ENCODE measurements at regions not wholly inside any gene's neighbourhood (a gene's known extent, or its start where the extent isn't known, plus 50 kb on each side); places are given as distances from the start of the nearest gene placed in this dataset.
A peak's percentile ranks its signal among the peaks of the same experiment; 100 is the strongest.

DNA sequence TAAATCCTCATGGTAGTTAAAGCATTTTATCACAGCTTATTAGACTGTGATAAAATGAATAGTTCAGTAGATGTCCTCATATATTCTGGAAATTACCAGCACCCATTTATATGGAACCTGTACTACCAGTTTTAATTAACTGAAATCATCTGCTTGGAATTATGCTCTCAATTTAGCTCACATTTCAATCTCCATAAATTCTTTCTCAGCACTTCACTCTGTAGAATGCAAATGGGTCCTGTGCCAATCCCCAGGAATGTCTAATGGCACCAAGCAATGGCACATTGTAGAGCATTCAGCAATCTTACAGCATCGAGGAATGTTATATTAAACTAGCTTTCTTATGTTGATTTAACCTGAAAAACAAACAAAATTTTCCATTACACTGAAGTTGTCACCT is 355.1 kb downstream of the PDHA2 start:
- Histone ChIP-seq H3K4me3 (ENCODE audit: low read length in 2 of 2) (no peak overlapping the region), H2AK5ac (ENCODE audit: low read depth, low read length) (no peak overlapping the region), H3K4me1 (ENCODE audit: control insufficient read depth in 2 of 2, insufficient read depth in 1 of 2, low read depth in 1 of 2, low read length in 2 of 2) (peaks cover 0 to 3% of the 10 kb centered on the region in 2 donors), H2BK12ac (ENCODE audit: low read length) (no peak overlapping the region), H3K18ac (ENCODE audit: low read length) (no peak overlapping the region), H3K79me1 (ENCODE audit: low read depth, low read length) (no peaks in the 10 kb centered on the region), H2BK120ac (ENCODE audit: low read depth, low read length) (no peak overlapping the region), H4K8ac (ENCODE audit: low read depth, low read length) (no peak overlapping the region), H3K36me3 (replicated peaks in 1 of 2; ENCODE audit: control insufficient read depth in 2 of 2, insufficient read depth in 2 of 2, low read length in 2 of 2) (no peaks in the 10 kb centered on the region), H3K23ac (ENCODE audit: low read depth, low read length, poor library complexity) (no peak overlapping the region), H3K27ac (replicated peaks; ENCODE audit: low read length) (no peak overlapping the region), H2AFZ (ENCODE audit: low read length) (no peak overlapping the region), H4K91ac (ENCODE audit: low read depth, low read length, poor library complexity) (no peak overlapping the region), H3K4me2 (ENCODE audit: insufficient read depth, low read length, poor library complexity, severe bottlenecking) (no peak overlapping the region), H3K9me3 (replicated peaks in 1 of 2; ENCODE audit: control insufficient read depth in 2 of 2, insufficient read depth in 1 of 2, low read depth in 1 of 2, low read length in 2 of 2) (no peaks in the 10 kb centered on the region), H3K14ac (ENCODE audit: low read length) (no peak overlapping the region), H2BK15ac (ENCODE audit: low read length) (no peak overlapping the region), H2BK5ac (ENCODE audit: low read length) (no peak overlapping the region), H3K9ac (ENCODE audit: low read depth, low read length, poor library complexity) (no peak overlapping the region), H3K4ac (ENCODE audit: low read length) (no peak overlapping the region), H3K27me3 (ENCODE audit: control insufficient read depth in 3 of 3, insufficient read depth in 3 of 3, low read depth in 1 of 3, low read length in 3 of 3) (no peaks in the 10 kb centered on the region)
- no CpG with 5 or more reads among the region's 1 CpG for WGBS, 2 donors (ENCODE audit: extremely low coverage in 2 of 2, insufficient read length in 2 of 2, insufficient replicate concordance in 1 of 2)
- DNase-seq (ENCODE audit: low spot score), result no peak

GRCh38 chr4:96205143-96205936 is 365.4 kb downstream of the PDHA2 start:
- no CpG with 5 or more reads among the region's 5 CpGs for WGBS, 2 donors (ENCODE audit: extremely low coverage in 2 of 2, insufficient read length in 2 of 2, insufficient replicate concordance in 1 of 2)
- Histone ChIP-seq H3K4me3 (ENCODE audit: low read length in 2 of 2) (no peak overlapping the region), H3K27ac (replicated peaks; ENCODE audit: low read length) (no peak overlapping the region), H3K9ac (ENCODE audit: low read depth, low read length, poor library complexity) (no peak overlapping the region), H2BK5ac (ENCODE audit: low read length) (no peak overlapping the region), H4K91ac (ENCODE audit: low read depth, low read length, poor library complexity) (no peak overlapping the region), H3K36me3 (replicated peaks in 1 of 2; ENCODE audit: control insufficient read depth in 2 of 2, insufficient read depth in 2 of 2, low read length in 2 of 2) (no peaks in the 10 kb centered on the region), H3K79me1 (ENCODE audit: low read depth, low read length) (no peaks in the 10 kb centered on the region), H3K4me1 (ENCODE audit: control insufficient read depth in 2 of 2, insufficient read depth in 1 of 2, low read depth in 1 of 2, low read length in 2 of 2) (peaks cover 0 to 2% of the 10 kb centered on the region in 2 donors), H3K23ac (ENCODE audit: low read depth, low read length, poor library complexity) (no peak overlapping the region), H4K8ac (ENCODE audit: low read depth, low read length) (no peak overlapping the region), H3K18ac (ENCODE audit: low read length) (no peak overlapping the region), H3K4me2 (ENCODE audit: insufficient read depth, low read length, poor library complexity, severe bottlenecking) (no peak overlapping the region), H2BK120ac (ENCODE audit: low read depth, low read length) (no peak overlapping the region), H2BK12ac (ENCODE audit: low read length) (no peak overlapping the region), H3K27me3 (ENCODE audit: control insufficient read depth in 3 of 3, insufficient read depth in 3 of 3, low read depth in 1 of 3, low read length in 3 of 3) (no peaks in the 10 kb centered on the region), H3K9me3 (replicated peaks in 1 of 2; ENCODE audit: control insufficient read depth in 2 of 2, insufficient read depth in 1 of 2, low read depth in 1 of 2, low read length in 2 of 2) (no peaks in the 10 kb centered on the region), H3K14ac (ENCODE audit: low read length) (no peak overlapping the region), H3K4ac (ENCODE audit: low read length) (no peak overlapping the region), H2BK15ac (ENCODE audit: low read length) (no peak overlapping the region), H2AFZ (ENCODE audit: low read length) (no peak overlapping the region), H2AK5ac (ENCODE audit: low read depth, low read length) (no peak overlapping the region)
- no peak for DNase-seq (ENCODE audit: low spot score)

- no peaks in the 10 kb centered on the region for H3K79me1 ChIP-seq (ENCODE audit: low read depth, low read length)
- H3K27ac ChIP-seq (replicated peaks; ENCODE audit: low read length), result no peak overlapping the region
- H3K27me3 ChIP-seq (ENCODE audit: control insufficient read depth in 3 of 3, insufficient read depth in 3 of 3, low read depth in 1 of 3, low read length in 3 of 3), result no peaks in the 10 kb centered on the region
- H2AK5ac ChIP-seq (ENCODE audit: low read depth, low read length), result no peak overlapping the region
- H2BK5ac ChIP-seq (ENCODE audit: low read length), result no peak overlapping the region
- no peak for DNase-seq (ENCODE audit: low spot score)
- H3K14ac ChIP-seq (ENCODE audit: low read length), result no peak overlapping the region
- H2AFZ ChIP-seq (ENCODE audit: low read length), result no peak overlapping the region
- no peak overlapping the region for H2BK12ac ChIP-seq (ENCODE audit: low read length)
- peaks cover 0 to 9% of the 10 kb centered on the region in 2 donors for H3K9me3 ChIP-seq (replicated peaks in 1 of 2; ENCODE audit: control insufficient read depth in 2 of 2, insufficient read depth in 1 of 2, low read depth in 1 of 2, low read length in 2 of 2)
- H4K91ac ChIP-seq (ENCODE audit: low read depth, low read length, poor library complexity), result no peak overlapping the region
- H2BK15ac ChIP-seq (ENCODE audit: low read length), result no peak overlapping the region
- no peak overlapping the region for H3K9ac ChIP-seq (ENCODE audit: low read depth, low read length, poor library complexity)
- H2BK120ac ChIP-seq (ENCODE audit: low read depth, low read length), result no peak overlapping the region
- WGBS, 2 donors (ENCODE audit: extremely low coverage in 2 of 2, insufficient read length in 2 of 2, insufficient replicate concordance in 1 of 2), result no CpG with 5 or more reads among the region's 5 CpGs
- no peak overlapping the region for H3K4me3 ChIP-seq (ENCODE audit: low read length in 2 of 2)
- no peak overlapping the region for H3K4ac ChIP-seq (ENCODE audit: low read length)
- H3K18ac ChIP-seq (ENCODE audit: low read length), result no peak overlapping the region
- H4K8ac ChIP-seq (ENCODE audit: low read depth, low read length), result no peak overlapping the region
- H3K23ac ChIP-seq (ENCODE audit: low read depth, low read length, poor library complexity), result no peak overlapping the region
- H3K4me1 ChIP-seq (ENCODE audit: control insufficient read depth in 2 of 2, insufficient read depth in 1 of 2, low read depth in 1 of 2, low read length in 2 of 2), result no peaks in the 10 kb centered on the region
- H3K4me2 ChIP-seq (ENCODE audit: insufficient read depth, low read length, poor library complexity, severe bottlenecking), result no peak overlapping the region
- H3K36me3 ChIP-seq (replicated peaks in 1 of 2; ENCODE audit: control insufficient read depth in 2 of 2, insufficient read depth in 2 of 2, low read length in 2 of 2), result no peaks in the 10 kb centered on the region
Observed at GRCh38 chr4:96227515-96227914, 387.6 kb downstream of the PDHA2 start.

GRCh38 chr4:96228463-96228862 is 388.6 kb downstream of the PDHA2 start:
- H2BK15ac ChIP-seq (ENCODE audit: low read length), result no peak overlapping the region
- no peak overlapping the region for H3K4me3 ChIP-seq (ENCODE audit: low read length in 2 of 2)
- no peak overlapping the region for H2BK120ac ChIP-seq (ENCODE audit: low read depth, low read length)
- H4K91ac ChIP-seq (ENCODE audit: low read depth, low read length, poor library complexity), result no peak overlapping the region
- H3K36me3 ChIP-seq (replicated peaks in 1 of 2; ENCODE audit: control insufficient read depth in 2 of 2, insufficient read depth in 2 of 2, low read length in 2 of 2), result no peaks in the 10 kb centered on the region
- H4K8ac ChIP-seq (ENCODE audit: low read depth, low read length), result no peak overlapping the region
- no peak overlapping the region for H3K23ac ChIP-seq (ENCODE audit: low read depth, low read length, poor library complexity)
- no peak overlapping the region for H3K4ac ChIP-seq (ENCODE audit: low read length)
- no peak overlapping the region for H3K9ac ChIP-seq (ENCODE audit: low read depth, low read length, poor library complexity)
- H3K18ac ChIP-seq (ENCODE audit: low read length), result no peak overlapping the region
- no peaks in the 10 kb centered on the region for H3K4me1 ChIP-seq (ENCODE audit: control insufficient read depth in 2 of 2, insufficient read depth in 1 of 2, low read depth in 1 of 2, low read length in 2 of 2)
- peaks cover 0 to 9% of the 10 kb centered on the region in 2 donors for H3K9me3 ChIP-seq (replicated peaks in 1 of 2; ENCODE audit: control insufficient read depth in 2 of 2, insufficient read depth in 1 of 2, low read depth in 1 of 2, low read length in 2 of 2)
- H2BK12ac ChIP-seq (ENCODE audit: low read length), result no peak overlapping the region
- H3K14ac ChIP-seq (ENCODE audit: low read length), result no peak overlapping the region
- no peak overlapping the region for H2AK5ac ChIP-seq (ENCODE audit: low read depth, low read length)
- H3K27me3 ChIP-seq (ENCODE audit: control insufficient read depth in 3 of 3, insufficient read depth in 3 of 3, low read depth in 1 of 3, low read length in 3 of 3), result no peaks in the 10 kb centered on the region
- H2AFZ ChIP-seq (ENCODE audit: low read length), result peak overlapping the region; percentile 65
- no peak overlapping the region for H3K27ac ChIP-seq (replicated peaks; ENCODE audit: low read length)
- no peak overlapping the region for H3K4me2 ChIP-seq (ENCODE audit: insufficient read depth, low read length, poor library complexity, severe bottlenecking)
- DNase-seq (ENCODE audit: low spot score), result no peak
- H3K79me1 ChIP-seq (ENCODE audit: low read depth, low read length), result no peaks in the 10 kb centered on the region
- WGBS, 2 donors (ENCODE audit: extremely low coverage in 2 of 2, insufficient read length in 2 of 2, insufficient replicate concordance in 1 of 2), result no CpG with 5 or more reads among the region's 4 CpGs
- H2BK5ac ChIP-seq (ENCODE audit: low read length), result no peak overlapping the region
